ENCODE measurements at regions not wholly inside any gene's neighbourhood (a gene's known extent, or its start where the extent isn't known, plus 50 kb on each side); places are given as distances from the start of the nearest gene placed in this dataset.

GRCh38 chr3:150061288-150062024, 90.8 kb upstream of the PFN2 start:
- Histone ChIP-seq H3K27ac (ENCODE audit: insufficient read depth, low read length) (no peak overlapping the region), H3K4me1 (ENCODE audit: control insufficient read depth, insufficient read depth, low read length) (peaks cover 10% of the 10 kb centered on the region), H3K27me3 (ENCODE audit: control insufficient read depth, insufficient read depth, low read length) (peaks cover 2% of the 10 kb centered on the region; the same call in 1 of the 2 replicates), H3K4me3 (ENCODE audit: insufficient read depth, low read depth, low read length) (no peak overlapping the region), H3K4me2 (ENCODE audit: low read depth, low read length) (no peak overlapping the region), H4K8ac (ENCODE audit: low read depth in 2 of 2, low read length in 2 of 2) (no peak overlapping the region), H2BK5ac (ENCODE audit: low read depth, low read length, poor library complexity, severe bottlenecking) (no peak overlapping the region), H3K4ac (ENCODE audit: low read depth, low read length) (no peak overlapping the region), H4K91ac (ENCODE audit: insufficient read depth, low read depth, low read length) (no peak overlapping the region), H2AFZ (replicated peaks; ENCODE audit: low read length, poor library complexity) (peak overlapping the region; percentile 9), H3K9me3 (ENCODE audit: control insufficient read depth, insufficient read depth, low read length) (no peaks in the 10 kb centered on the region), H2BK20ac (ENCODE audit: low read depth, low read length) (peak overlapping the region; percentile 37; the same call in 1 of the 2 replicates), H2BK15ac (ENCODE audit: low read depth, low read length) (no peak overlapping the region), H2BK120ac (ENCODE audit: low read depth, low read length) (no peak overlapping the region), H2AK9ac (replicated peaks; ENCODE audit: low read depth, low read length, poor library complexity) (no peak overlapping the region), H3K9me1 (ENCODE audit: insufficient read depth, low read length) (no peaks in the 10 kb centered on the region; the same call in 1 of the 2 replicates), H3K79me1 (ENCODE audit: low read depth in 1 of 2, low read length in 2 of 2) (0 out of 4 replicates have a peak, but pooled peaks cover 0 to 4% of the 10 kb centered on the region in 2 experiments), H3K9ac (ENCODE audit: low read depth, low read length) (no peak overlapping the region), H3K18ac (ENCODE audit: low read depth, low read length) (no peak overlapping the region), H2AK5ac (ENCODE audit: low read depth, low read length) (peak overlapping the region; percentile 35), H3K14ac (replicated peaks; ENCODE audit: low read depth, low read length) (no peak overlapping the region), H4K5ac (ENCODE audit: low read depth, low read length) (no peak overlapping the region), H3K36me3 (ENCODE audit: control insufficient read depth, insufficient read depth, low read length) (no peaks in the 10 kb centered on the region), H3K56ac (ENCODE audit: extremely low read depth, insufficient read depth, low read length) (no peak overlapping the region), H4K20me1 (ENCODE audit: insufficient read depth, low read length) (no peaks in the 10 kb centered on the region), H3K23ac (ENCODE audit: low read depth, low read length) (no peak overlapping the region)
- no TSS peak for BruUV-seq (replicated peaks)
- ChIA-PET POLR2A (ENCODE audit: unreplicated experiment) (no interaction called here), CTCF (no interaction called here)
- in situ Hi-C loops (cut with MboI; ENCODE audit: low sequenced_read_pairs) (no loop called here), intact Hi-C loops (cut with micrococcal nuclease) (no loop called here), dilution Hi-C loops (cut with HindIII; ENCODE audit: low sequenced_read_pairs, unreplicated experiment) (no loop called here)
- ATAC-seq (ENCODE audit: low read depth) (no peak), DNase-seq (no peak)
- WGBS, 2 experiments (ENCODE audit: extremely low coverage in 2 of 2, insufficient read length in 1 of 2), result 100% methylated on average over 2 of the region's 4 CpGs; no CpG with 5 or more reads in 1 of the 2 experiments
- TF ChIP-seq BHLHE40 (IDR thresholded peaks at IDR 0.05; ENCODE audit: low read depth, low read length) (no peak), CTCF (conservative IDR thresholded peaks at IDR 0.05; ENCODE audit: low read depth, low read length) (no peak), MAZ (IDR thresholded peaks at IDR 0.05; ENCODE audit: borderline replicate concordance, low read depth, low read length) (no peak), CEBPB (IDR thresholded peaks at IDR 0.05; ENCODE audit: low read depth, low read length) (no peak), USF2 (IDR thresholded peaks at IDR 0.05; ENCODE audit: low read depth, low read length) (no peak), NFE2L2 (IDR thresholded peaks at IDR 0.05; ENCODE audit: low read depth, low read length) (no peak), CHD1 (IDR thresholded peaks at IDR 0.05; ENCODE audit: low read depth, low read length) (no peak), MXI1 (IDR thresholded peaks at IDR 0.05; ENCODE audit: borderline replicate concordance, low read depth, low read length) (no peak), FOS (IDR thresholded peaks at IDR 0.05; ENCODE audit: low read depth, low read length) (no peak), RAD21 (IDR thresholded peaks at IDR 0.05; ENCODE audit: low read length) (no peak), MAFK (IDR thresholded peaks at IDR 0.05; ENCODE audit: low read depth, low read length) (no peak), ELK1 (IDR thresholded peaks at IDR 0.05; ENCODE audit: borderline replicate concordance, low read depth, low read length) (no peak), RFX5 (IDR thresholded peaks at IDR 0.05; ENCODE audit: low read depth, low read length) (no peak), SMC3 (IDR thresholded peaks at IDR 0.05; ENCODE audit: low read depth, low read length) (no peak), RCOR1 (IDR thresholded peaks at IDR 0.05; ENCODE audit: insufficient replicate concordance, low read length) (no peak)

All from IMR-90 (cell line).